GM21528 (cell line): ENCODE measurements at regions not wholly inside any gene's neighbourhood (a gene's known extent, or its start where the extent isn't known, plus 50 kb on each side); places are given as distances from the start of the nearest gene placed in this dataset.

Experiments
- ATAC-seq: cut with Tn5 transposase; IDR thresholded peaks from one replicate; pipeline ENCODE4 v1.9.1; 2021; ENCODE audit warnings: mild to moderate bottlenecking, moderate library complexity; ENCODE audit not compliant: unreplicated experiment, low FRiP score

DNA sequence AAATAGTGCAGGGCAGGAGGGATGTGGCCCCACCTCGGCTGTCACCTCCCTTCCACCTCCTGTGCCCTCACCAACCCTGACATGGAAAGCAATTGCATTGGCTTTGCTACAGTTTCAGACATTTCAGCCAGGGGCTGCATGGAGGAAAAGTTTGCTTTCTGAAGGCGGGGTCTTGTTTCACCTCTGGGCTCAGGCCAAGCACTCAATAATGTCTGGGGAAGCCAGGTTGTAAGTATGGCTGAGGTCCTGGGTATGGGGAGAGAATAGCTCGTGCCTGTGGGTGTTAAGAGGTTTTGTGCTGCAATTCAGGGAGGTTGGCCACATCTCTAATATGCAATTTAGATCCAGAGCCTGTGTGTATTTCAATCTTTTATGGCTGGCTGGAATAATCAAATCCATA is 238.4 kb upstream of the MKI67 start:
- no peak for ATAC-seq

DNA sequence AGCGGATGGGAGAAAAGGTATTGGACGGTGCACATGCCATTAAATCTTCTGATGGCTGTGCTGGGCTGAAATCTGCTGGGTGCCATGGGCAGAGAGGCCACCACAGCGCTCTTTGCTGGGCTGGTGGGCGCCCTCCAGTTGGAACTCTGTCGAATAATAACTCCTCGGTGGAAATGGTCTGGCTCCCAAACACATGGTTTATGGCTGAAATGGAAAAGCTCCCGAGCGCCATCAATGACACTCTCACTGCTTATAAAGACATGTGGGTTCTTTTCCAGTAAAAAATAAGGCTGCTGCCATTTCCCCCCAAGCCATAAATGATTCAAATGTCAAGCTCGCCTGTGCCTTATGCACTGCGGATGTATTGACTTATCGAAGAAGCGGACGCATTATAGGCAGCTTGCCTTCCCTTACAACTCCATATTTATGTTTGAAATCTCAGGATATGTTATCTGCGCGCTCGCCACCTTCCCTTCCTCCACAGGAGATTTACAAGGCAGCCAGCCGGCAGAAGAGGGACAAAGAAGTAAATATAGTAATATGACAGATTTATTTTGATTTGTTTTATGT is 239.0 kb upstream of the MKI67 start:
- no peak for ATAC-seq

DNA sequence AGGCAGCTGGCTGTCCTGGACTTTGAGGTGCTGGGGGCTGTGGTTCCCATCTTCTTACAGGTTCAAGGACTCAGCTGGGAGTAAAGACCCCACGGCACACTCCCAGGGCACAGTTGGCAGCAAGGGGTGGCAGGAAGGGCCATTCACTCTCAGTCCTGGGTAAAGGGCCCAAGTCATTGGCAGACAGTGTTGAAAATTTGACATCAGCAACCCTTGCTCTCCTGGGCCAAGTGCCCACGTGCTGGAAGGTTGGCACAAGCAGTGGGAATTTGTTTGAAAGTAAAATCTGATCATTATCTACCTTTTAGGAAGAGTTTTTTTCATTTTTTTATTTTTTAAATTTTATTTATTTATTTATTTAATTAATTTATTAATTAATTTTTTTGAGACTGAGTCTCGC is 241.6 kb upstream of the MKI67 start:
- no peak for ATAC-seq

DNA sequence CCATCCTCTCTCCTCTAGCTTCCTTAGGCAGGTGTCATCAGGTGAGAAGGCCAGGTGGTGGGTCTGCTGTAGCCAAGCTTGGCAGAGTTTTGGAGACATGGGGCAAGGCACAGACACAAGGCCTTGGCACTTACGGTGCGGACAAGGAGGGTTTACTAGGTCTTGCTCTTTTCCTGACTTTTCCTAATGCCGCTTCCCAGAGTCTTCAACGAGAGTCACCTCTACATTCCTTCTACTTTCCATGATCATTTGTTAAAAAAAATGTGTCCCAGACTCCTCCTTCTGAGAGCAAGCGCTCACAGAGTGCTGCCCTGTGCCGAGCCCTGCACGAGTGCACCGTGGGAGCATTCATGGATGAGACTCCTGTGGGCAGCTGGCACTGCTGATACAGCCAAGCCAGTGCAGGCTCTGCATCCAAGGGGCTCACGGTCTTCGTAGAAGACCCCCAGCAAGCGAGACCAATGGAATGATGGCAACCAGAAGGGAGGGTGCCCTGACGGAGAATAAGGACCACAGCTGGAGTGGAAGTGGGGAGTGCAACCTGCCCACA is 243.0 kb upstream of the MKI67 start:
- no peak for ATAC-seq

DNA sequence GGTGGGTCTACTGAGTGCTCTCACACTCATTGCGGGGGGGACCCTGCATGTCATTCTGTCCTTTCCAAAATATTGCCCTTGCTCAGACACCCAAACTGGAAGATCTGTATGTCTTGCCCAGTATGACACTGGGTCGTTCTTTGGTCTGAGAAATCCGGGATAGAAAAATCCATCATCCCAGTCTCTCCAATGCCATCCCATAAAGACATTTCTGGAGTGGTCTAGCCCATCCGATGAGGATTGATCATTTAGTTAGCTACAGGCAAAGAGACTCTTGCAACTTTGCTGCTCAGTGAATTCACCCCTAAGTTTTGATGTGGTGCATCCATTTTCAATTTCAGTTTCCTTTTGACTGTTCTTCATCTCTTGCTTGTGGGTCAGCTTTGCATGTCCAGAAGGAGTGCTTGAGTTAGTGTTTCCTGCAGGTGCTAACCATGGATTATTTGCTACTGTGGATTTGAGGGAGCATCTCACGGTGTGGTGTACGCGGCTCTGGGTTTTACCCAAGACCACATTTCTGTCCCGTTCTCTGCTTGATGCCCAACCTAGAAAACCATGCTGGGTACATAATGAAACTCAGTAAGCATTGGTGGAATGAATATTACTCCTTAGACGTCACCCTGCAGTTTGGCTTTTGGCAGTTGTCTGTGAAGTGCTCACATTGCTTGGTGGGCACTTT is 247.0 kb upstream of the MKI67 start:
- no peak for ATAC-seq

DNA sequence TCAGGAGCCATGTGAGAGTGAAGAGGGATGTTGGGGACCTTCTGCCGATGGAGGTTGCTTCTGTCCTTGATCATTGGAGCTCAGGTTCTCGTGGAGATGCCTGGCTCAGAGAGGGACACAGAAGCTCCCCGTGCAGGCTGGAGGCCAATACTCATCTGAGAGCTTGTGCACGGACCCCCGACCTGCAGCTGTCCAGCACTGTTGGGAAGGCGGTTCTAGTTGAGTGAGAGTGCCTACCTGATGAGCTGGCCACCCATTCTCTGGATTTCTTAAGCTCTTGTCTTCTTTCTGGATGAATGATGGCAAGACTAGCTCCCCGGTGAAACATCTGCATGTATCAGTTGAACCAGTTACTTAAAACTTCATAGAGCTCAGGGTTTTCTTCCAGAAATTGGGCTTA is 247.6 kb upstream of the MKI67 start:
- no peak for ATAC-seq

DNA sequence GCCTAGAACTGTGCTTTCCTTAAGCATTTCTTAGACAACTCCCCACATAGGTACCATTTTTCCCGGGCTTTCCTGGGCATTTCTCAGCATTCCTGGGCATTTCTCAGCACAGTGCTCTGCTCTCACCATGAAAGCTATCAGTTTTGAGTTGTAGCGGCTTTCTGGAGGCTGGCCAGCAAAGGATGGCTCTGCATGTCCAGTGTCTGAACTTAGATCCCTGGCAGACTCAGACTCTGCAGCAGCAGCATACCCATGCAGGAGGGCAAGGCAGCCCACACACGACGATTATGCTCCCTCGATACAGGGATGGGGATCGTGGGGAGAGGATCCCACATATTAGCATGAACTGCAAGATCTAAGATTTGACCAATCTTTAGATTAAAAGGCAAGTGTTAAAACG is 248.9 kb upstream of the MKI67 start:
- no peak for ATAC-seq

DNA sequence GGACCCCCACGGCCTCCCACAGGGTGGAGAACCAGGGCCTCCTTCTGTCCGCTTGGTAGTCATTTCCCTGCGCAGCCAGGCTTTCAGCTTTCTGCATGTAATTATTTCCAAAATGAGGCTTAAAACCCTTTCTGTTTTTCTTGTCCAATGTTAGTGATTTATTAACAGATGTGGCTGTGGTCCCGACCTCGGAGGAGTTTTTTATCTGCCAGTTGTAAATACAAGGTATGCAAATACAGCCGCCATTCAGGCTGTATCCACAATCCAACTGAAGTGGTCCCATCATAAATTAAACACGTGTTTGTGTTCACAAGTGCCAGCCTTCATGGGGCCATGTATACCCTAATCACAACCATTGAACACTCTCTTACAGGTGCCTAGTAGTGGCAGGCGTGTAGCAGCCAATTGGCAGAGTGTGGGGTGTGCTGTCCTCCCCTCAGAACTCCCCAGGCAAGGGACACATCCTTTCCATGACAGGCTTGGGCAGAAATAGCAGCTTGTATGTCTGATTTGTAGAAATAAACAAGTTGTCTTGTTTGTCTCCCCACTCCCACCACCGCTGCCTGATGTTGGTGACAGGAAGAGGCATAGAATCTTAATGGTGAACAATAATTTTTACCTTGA is 251.3 kb upstream of the MKI67 start:
- no peak for ATAC-seq

DNA sequence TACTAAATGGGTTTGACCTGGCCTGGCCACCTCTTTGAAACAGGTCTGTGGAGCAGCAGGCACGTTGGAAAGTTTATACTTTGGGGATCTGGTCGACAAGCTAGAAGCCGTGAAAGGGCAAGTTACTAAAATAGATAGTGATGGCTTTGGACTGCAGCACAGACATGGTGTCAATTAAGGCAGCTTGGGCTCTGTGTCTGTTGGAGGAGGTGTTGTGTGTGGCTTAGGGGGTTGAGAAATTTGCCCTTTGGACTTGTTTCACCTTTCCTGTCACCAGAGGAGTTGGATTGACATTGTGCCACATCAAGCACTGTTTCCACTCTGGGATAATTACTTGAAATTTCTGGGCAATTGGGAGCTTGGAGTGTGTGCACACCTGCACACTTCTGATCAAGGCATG is 251.8 kb upstream of the MKI67 start:
- no peak for ATAC-seq

DNA sequence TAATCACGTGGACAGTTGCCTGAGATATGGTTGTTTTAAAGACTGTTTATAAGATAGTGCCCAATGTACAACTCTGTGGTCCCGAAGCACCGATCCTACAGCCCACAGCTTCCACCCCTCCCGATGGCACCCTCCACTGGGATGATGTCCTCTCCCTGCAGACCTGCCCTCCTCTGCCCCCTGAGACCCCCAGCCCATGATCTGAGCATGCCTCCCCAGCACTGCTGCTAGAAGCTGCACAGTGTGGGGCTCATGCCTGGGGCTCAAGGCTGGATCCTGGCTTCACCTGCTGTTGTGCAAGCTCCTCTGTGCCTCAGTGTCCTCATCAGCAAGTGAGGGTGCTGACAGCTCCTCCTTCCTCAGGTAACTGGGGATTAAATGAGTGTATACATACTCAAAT is 254.7 kb upstream of the MKI67 start:
- ATAC-seq = no peak

DNA sequence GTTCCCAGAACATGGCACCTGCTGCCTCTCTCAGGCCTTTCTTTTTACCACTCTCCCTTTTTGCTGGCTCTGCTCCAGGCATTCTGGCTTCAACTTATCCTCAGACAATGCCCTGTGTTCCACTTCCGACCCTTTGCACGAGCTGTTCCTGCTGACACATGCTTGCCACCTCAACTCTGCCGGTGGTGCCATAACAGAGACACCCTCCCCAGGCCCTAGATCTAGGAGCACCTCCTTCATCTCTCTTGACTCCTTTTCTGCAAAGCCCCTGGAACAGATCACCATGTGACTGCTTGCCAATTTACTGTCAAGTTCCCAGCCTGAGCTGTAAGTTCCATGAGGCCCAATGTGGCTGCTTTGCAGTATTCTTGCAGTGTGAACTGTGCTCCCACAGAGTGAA is 256.0 kb upstream of the MKI67 start:
- no peak for ATAC-seq

DNA sequence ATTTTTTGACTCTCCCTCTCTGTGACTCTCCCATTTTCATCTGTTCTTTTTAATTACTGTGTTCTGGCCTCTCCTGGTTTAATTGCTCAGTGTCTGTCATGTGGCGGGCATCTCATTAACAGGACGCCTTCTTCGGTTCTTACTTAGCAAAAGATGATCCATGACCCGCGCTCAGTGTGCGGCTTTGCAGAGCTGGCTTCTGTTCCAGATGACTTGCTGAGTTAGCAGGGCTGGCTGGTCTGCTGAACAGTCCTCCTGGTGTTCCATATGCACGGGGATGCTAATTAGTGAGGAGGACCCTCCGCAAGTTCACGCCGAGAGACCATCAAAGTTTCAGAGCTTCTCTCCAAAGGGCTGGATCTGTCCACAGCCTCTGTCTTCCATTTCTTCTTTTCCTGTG is 258.6 kb upstream of the MKI67 start:
- ATAC-seq = no peak

DNA sequence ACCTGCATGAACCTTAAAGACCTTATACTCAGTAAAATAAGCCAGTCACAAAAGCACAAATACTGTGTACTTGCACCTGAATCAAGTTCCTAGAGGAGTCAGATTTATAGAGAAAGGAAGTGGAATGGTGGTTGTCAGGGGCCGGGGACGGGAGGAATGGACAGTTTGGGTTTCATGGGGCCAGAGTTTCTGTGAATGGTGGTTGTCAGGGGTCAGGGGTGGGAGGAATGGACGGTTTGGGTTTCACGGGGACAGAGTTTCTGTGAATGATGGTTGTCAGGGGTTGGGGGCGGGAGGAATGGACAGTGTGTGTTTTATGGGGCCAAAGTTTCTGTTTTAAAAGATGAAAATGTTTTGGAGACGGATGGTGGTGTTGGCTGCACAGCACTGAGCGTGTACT is 260.0 kb upstream of the MKI67 start:
- no peak for ATAC-seq

DNA sequence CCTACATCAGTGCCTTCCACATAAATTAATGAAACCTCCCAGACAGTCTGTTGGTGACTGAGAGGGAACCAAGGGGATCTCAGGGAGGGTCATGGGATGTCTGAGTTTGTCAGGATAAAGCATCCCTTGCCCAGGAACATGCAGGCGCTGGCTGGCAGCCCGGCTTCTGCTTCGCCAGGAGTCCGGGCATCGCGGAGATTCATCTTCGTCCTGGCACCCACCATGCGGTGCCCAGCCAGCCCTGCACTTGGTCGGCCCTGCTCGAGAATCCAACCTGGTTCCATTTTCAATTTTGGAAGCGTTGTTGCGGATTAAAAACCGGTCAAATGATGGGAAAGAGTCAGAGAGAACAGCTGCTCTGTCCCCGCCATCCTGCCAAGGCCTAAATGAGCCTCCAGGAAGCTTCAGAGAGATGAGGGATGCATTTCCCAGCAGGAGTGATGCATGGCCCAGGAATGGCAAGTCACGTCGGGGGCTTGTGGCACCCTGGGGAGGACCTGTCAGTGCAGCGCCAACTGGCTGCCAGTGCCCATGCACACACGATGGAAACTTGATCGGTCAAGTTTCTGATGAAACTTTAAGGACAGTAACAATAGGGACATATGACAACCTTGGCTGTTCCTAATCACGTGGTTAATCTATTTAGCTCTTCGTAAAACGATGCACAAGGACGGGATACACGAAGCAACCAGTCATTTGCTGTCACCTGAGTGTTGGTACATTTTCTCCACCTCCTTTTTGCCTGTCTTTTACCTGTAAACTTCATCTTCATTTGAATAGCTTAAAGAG is 260.8 kb upstream of the MKI67 start:
- ATAC-seq = no peak

DNA sequence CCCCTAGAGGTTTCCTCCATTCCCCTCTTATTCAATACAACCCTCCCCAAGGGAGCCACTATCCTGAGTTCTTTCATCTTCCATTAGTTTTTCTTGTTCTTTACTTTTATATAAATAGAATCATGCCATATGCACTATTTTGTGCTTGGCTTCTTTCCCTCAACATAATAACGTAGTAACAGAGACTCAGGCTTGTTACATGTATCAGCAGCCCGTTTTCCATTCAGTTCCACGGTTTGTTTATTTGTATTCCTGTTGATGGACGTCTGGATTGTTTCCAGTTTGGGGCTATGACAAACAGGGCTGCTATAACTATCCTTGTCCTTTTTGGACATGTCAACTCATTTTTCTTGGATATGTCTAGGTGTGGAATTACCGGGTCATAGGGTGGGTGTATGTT is 264.4 kb upstream of the MKI67 start:
- no peak for ATAC-seq

DNA sequence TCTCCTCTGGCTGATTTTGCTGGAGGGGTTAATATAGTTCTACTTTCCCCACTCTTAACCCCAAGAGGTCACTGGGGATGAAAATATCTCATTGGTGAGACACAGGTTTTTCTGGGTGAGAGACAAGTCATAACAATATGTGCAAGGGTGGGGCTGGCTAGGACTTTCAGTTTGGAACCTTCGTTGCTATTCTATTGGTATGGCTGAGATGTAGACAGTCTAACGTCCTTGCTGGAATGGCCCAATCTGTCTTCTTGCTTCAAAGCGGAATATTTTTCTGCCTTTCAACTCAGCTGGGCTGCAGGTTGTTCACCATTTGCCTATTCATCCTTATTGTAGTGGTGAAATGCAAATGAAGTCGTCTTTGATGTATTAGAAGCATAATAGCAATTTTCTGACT is 267.3 kb upstream of the MKI67 start:
- ATAC-seq = no peak

DNA sequence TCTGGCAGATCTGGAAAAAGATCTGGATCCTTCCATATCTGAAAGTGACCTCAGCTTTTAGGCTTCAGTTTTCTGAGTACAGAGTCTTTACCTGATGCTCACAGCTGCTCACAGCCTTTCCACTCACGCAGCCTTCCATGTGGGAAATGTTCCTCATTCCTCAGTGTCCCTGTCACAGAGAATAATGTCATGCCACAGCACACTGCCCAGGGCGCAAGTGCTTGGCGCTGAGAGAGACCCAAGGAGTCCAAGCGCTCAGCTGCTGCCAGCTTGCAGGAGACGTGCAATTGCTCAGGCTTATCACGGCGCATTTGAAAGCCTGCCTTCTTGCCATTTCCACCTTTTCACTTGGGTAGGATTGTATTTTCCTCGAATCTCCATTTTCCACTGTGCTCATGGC is 271.9 kb upstream of the MKI67 start:
- ATAC-seq = no peak

DNA sequence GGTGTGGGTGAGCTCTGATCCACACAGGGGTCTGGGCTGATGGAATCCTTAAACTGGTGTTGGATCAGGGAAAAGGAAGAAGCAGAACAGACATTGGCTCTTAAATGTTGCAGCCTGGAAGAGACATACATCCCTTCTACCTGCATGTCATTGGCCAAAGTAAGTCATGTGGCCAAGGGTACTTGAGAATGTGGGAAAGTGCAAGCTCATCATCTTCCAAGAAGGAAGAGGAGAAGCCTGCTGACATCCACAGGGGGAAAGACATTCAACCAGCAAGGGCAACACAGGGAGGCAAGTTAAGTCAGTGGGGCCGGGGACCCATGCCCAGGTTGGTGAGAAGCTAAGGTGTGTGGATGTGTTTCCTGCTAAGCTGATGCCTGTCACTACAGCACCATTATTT is 272.8 kb upstream of the MKI67 start:
- ATAC-seq = no peak

DNA sequence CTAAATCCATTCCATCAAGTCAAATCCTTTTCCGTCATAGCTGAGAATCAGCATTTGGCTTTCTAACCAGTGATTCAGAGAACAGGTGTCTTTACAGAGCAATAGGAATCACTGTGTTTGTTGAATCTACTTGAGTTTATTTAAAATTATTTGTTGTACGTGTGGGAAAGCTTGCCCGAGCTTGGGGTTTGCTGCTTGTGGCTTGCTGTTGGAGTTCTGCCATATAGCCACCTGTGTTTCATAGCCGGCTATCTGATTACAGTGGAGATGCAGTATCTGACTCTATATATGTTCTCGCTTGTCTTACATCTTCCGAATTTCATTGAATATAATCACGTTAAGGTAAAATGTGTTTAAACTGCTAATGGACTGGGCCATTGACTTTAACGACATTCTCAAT is 274.3 kb upstream of the MKI67 start:
- ATAC-seq = no peak

DNA sequence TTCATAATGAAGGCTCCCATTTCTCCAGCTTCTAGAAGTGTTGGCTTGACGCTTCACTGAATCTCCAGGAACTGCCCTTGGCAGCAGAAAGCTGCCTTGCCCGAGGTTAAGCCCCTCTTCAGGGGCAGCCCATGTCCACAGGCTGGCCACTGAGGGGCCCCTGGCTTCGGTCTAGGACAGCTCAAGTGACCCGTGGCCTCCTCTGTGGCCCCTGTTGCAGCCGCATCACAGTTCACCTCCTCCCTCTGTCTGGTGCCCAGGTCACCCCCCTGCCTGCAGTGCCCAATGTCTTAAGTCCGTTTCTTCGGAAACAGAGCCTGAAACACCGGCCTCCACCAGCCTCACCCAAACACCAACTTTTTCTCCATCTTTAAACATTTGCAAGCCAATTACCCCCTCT is 279.2 kb upstream of the MKI67 start:
- no peak for ATAC-seq

DNA sequence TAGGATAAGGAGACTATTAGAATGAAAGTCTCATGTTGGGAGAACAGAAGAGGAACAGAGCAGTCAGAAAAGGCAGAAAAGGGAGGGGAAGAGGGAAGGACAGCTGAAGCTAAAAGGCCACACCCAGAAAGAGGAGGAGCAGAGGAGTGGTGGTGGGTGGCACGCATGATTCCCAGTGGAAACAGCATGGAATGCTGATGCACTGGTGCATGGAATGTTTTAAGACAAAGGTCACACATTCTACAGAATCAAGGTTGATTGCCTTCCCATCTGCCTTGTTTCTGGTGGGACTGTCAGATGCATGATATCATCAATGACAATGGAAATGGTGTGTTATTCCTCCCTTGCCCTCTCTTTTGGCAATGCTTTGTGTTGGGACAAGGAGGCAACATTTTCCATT is 285.4 kb upstream of the MKI67 start:
- no peak for ATAC-seq
